GM21360 (cell line): ENCODE measurements at regions not wholly inside any gene's neighbourhood (a gene's known extent, or its start where the extent isn't known, plus 50 kb on each side); places are given as distances from the start of the nearest gene placed in this dataset.

ENCODE experiments used
- ATAC-seq: cut with Tn5 transposase; IDR thresholded peaks from one replicate; pipeline ENCODE4 v1.9.1; 2021; ENCODE audit warnings: mild to moderate bottlenecking, moderate library complexity; ENCODE audit not compliant: unreplicated experiment

DNA sequence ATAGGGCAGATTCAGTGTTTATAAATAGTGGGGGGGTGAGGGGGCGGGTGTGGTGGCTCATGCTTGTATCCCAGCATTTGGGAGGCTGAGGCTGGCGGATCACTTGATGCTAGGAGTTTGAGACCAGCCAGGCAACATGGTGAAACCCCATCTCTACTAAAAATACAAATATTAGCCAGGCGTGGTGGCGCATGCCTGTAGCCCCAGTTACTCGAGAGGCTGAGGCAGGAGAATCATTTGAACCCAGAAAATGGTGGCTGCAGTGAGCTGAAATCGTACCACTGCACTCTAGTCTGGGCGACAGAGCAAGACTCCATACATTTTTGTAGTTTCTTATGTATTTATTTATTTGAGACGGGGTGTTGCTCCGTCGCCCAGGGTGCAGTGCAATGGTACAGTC, 109.0 kb upstream of the ZNF217 start:
- no peak for ATAC-seq

DNA sequence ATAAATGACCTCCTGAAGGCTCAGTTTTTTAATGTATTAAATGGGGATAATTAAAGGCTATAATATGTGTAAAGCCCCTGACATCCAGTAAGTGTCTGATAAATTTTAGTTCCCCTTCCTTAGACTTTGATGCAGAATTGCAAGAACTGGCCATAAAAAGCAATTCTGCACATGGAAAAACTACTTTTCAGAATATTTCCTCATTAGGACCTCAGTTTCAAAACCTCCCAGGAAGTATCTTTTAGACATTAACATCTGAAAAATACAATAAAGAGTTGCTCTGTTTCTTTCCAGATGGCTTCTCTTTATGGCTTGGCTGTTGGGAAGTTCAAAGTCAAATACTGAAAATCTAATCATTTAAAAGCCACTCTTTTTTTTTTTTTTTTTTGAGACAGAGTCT, 106.3 kb upstream of the ZNF217 start:
- ATAC-seq = no peak

DNA sequence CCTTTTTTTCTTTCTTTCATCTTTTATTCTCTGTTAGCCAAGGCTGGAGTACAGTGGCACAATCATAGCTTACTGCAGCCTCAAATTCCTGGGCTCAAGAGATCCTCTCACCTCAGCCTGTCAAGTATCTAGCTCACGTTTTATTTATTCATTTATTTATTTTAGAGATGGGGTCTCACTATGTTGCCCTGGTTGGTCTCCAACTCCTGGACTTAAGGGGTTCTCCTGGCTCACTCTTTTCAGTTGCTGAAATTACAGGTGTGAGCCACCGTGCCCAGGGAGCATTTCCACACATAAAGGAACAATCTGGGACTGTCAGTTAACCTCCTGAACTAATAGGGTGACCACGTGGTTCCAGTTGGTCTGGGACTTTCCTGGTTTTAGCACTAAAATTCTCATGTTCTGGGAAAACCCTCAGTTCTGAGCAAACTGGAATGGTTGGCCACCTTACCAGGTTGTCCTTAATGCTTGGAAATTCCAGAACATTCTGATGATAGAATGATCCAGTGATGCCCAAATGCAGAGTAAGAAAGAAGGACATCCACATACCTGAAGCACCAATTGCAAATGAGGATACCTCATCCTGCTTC, 105.5 kb upstream of the ZNF217 start:
- no peak for ATAC-seq

DNA sequence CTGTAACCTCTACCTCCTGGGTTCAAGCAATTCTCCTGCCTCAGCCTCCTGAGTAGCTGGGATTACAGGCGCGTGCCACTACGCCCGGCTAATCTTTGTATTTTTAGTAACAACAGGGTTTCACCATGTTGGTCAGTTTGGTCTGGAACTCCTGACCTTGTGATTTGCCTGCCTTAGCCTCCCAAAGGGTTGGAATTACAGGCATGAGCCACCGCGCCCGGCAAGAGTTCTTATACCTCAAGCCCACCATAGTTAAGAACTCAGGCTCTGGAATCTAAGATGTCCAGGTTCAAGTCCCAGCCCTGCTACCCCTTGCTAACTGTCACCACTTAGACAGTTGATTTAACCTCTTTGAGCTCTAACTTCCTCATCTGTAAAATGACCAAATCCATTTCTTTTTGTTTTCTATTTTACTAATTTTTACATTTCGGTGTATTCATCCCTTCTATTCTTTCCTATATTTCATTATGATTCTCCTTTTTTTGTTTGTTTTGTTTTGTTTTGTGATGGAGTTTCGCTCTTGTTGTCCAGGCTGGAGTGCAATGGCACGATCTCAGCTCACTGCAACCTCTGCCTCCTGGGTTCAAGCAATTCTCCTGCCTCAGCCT, 104.8 kb upstream of the ZNF217 start:
- no peak for ATAC-seq

DNA sequence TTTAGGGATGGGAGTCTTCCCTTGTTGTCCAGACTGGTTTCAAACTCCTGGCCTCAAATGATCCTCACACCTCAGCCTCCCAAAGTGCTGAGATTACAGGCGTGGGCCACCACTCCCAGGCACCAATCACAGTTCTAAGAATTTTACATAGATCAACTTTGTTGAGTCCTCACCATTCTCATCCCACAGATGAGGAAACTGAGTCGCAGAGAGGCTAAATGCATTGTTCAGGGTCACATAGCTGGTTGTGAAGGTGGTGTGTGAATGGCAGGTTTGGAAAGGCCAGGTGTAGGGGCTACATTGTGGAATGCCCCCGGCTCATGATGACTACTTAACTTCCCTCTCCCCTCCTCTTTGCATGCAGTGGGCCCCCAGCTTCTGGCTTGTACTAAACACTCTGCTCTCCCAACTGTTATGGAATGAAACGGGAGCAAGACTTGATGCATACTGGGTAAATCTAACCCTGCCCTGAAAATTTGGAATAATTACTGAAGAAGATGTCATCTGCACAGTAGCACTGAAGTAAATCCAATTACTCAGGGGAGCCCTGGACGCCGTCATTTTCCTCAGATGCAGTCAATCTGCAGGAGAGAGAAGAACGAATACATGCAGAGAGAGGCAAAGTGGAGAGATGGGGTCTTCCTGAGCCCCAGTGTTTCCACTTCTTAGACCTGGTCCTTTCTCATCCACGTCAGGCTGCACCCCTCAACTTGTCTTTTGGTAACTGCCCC, 102.3 kb upstream of the ZNF217 start:
- no peak for ATAC-seq

DNA sequence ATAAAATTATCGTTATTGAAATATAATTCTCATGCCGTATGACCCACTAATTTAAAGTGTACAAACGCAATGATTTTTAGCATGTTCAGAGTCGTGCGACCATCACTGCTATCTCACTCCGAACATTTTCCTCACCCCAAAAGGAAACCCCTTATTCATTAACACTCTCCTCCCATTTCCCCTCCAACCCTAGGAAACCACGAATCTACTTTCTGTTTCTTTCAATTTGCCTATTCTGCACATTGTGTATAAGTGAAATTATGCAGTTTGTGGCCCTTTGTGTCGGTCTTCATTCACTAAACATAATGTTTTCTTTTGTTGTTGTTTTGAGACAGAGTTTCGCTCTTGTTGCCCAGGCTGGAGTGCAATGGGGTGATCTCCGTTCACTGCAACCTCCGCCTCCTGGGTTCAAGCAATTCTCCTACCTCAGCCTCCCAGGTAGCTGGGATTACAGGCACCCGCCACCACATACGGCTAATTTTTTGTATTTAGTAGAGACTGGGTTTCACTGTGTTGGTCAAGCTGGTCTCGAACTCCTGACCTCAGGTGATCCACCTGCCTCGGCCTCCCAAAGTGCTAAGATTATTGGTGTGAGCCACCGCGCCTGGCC, 99.7 kb upstream of the ZNF217 start:
- no peak for ATAC-seq

DNA sequence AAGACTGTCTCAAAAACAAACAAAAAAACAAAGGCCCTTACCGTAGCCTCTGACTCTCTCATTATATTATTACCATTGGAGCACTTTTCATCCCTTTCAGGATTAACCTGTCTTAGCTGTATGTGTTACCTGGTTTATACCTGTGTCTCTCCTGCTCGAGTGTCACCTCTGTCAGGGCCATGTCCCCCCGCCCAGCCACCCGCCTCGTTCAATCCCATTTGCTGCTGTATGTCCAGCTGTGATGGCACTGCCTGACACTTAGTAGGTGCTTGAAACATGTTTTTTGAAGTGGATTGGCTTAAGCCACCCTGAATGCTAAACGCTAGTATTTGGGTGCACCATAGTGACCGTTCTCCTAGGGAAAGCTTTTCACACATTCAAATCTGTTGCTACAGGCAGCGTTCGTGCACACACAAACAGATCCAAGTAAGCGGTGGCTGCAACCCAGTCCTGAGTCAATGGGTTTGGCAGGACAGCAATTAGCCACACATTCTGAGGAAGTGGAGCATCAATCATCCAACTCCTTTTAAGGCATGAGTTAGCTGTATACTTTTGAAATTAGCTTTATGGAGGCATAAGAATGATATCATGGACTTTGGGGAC, 98.9 kb upstream of the ZNF217 start:
- ATAC-seq = no peak

DNA sequence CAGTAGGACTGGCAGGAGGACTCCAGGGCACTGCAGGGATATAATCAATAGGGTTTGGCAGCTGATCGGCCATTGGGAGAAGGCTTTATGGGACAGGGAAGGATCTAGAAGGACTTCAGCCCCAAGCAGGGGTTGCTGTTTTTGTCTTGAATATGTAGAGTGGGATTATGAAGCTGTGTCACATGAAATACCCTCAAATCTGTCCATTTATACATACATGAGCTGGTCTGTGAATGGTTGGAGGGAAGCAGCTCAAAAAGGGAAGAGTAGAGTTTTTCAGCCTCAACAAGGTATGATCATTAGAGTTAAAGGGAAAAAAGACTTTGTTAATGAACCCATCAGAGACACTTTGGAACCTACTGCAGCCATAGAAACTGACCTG, 98.2 kb upstream of the ZNF217 start:
- ATAC-seq = no peak

DNA sequence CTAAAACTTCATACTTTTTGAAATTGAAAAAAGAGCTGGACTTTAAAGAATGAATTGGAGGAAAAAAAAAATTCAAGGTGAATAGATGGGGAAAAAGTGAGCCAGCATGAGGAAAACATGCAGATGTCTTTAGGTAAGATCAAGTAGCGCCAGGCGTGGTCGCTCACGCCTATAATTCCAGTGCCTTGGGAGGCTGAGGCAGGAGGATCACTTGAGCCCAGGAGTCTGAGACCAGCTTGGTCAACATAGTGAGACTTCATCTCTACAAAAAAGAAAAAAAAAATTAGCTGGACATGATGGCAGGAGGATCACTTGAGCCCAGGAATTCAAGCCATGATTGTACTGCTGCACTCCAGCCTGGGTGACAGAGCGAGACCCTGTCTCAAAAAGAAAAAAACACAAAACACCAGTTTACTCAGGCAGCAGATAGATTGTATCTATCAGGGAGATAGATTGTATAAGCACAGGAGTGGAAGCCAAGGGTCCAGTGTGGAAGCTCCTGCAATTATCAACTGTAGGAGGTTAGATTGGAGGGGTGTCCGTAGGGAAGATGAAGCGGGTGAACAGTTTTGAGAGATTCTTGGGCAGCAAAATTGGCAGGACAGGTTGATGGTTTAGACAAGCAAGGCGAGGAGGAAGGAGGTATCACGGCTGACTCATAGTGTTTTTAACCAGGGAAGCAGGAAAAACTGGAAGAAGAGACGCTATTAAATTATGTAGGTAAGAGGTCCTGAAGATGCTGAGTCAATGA, 97.6 kb upstream of the ZNF217 start:
- ATAC-seq = no peak

DNA sequence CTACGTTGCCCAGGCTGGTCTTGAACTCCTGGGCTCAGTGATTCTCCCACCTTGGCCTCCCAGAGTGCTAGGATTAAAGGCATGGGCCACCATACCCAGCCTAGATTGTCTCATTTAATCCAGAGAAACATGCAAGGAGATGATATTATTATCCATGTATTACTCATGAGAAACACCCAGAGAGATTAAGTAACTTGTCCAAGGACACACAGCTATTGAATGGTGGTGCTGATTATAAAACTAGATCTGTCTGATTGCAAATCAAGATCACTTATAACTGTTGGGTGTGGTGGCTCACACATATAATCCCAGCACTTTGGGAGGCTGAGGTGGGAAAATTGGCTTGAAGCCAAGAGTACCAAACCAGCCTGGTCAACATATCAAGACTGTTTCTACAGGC, 94.4 kb upstream of the ZNF217 start:
- ATAC-seq = no peak

DNA sequence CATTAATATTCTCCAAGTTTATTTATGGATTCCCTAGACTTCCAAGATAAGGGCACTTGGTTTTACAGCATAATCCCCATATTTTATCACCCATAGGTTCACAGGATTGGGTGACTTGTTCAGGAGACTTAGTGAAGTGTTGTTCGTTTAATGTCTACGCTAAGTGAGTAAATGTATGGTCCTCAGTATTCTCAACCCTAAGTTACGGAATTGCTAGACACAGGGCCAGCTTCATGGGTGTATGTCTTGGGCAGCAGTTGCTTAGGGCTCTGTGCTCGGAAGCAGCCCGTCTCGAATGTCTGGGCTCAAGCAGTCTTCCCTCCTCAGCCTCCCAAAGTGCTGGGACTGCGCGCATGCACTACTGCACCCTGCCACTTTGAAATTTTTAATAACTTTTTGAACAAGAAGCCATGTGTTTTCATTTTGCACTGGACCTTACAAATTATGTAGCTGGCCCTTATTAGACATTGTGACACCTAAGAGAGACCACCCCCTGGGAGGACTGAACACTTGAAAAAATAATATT, 91.5 kb upstream of the ZNF217 start:
- no peak for ATAC-seq

DNA sequence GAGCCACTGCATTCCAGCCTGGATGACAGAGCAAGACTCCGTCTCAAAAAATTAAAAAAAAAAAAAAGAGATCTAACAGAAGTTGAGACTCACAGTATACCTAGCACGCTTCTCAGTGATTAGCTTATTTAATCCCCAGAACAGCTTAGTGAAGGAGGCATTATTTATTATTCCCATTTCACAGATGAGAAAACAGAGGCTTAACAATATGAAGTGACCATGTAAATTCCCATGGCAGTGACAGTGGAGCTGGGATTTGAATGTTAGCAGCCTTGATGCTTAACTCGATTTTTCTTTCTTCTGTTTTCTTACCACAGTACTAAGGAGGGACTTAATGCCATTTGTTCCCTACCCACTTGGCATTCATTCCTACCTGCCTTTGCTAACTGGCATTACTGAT, 89.9 kb upstream of the ZNF217 start:
- ATAC-seq = no peak

DNA sequence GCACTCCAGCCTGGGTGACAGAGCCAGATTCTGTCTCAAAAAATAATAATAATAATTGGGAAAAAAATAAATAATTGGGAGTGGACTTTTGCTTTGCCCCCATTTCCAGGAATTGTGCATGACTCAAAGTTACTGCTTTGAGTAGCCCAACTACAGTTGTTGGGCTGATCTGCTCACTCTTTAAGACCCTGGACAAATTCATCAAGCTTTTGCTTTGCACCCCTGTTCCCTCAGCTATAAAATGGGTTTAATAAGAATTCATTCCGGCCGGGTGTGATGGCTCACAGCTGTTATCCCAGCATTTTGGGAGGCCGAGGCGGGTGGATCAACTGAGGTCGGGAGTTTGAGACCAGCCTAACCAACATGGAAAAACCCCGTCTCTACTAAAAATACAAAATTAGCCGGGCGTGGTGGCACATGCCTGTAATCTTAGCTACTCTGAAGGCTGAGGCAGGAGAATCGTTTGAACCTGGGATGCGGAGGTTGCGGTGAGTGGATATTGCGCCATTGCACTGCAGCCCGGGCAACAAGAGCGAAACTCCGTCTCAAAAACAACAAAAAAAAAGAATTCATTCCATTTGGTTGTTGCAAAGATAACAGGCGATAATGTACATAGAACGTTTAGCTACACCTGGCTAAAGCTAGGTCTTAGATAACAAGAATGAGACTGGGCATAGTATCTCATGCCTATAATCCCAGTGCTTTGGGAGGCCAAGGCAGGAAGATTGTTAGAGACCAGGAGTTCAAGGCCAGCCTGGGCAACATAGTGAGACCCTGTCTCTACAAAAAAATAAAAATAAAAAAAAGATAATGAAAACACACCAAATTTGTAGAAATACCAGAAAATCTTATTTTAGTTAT, 87.9 kb upstream of the ZNF217 start:
- ATAC-seq = no peak

DNA sequence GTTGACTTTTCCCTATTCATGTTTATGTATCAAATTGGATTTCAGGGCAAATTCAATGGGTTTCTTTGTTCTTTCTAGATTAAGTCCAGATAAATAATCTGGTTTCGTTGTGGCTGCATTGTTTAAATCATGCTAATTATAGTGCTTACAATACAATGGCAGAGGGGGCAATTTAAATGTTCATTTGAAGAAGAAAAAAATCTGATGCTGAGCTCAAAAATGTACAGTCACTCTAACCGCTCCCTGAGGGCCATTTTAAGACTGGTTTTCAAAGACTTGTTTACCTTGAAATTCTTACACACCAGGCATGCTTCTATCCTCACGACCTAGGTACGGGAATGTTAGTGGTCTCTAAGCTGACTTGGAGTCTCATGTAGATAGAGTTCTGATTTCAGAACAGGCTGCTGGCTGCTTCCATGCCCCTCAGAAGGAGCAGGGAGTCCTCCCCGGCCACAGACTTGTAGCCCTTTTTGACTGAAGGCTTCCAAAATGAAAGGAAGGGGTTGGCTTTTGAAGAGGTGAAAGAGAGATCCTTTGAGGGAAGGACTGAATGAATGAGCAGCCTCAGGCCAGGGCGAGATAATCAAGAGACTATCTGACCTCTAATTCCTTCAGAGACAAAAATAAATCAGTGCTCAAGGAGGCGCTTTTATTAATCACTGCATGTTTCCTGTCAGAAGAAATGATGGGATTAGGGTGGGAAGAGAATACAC, 86.1 kb upstream of the ZNF217 start:
- no peak for ATAC-seq

DNA sequence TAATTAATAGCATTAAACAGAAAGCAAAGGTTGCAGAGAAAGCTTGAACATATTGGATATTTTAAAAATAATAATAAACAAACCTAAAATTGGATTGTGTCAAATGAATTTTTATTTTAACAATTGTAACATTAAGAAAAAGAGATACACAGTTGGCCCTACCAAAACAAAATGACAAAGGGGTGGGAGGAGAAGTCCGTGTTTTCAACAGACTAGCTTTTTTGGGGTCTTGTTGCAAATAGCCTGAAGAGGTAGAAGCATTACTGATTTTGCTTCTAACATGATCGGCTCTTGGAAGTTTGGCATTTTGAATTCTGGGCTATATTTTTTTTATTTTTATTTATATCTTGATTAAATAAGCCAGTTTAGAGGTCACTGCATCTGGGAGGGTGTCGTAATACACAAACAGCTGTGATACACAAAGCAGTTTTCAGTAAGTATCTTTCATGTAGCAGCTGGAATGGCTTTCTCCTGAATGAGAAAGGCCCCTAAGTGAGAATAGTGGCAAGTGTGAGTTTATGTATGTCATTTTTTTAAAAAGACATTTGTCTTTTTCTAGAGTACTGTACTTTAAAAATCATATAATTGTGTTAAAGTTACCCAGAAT, 85.5 kb upstream of the ZNF217 start:
- no peak for ATAC-seq

DNA sequence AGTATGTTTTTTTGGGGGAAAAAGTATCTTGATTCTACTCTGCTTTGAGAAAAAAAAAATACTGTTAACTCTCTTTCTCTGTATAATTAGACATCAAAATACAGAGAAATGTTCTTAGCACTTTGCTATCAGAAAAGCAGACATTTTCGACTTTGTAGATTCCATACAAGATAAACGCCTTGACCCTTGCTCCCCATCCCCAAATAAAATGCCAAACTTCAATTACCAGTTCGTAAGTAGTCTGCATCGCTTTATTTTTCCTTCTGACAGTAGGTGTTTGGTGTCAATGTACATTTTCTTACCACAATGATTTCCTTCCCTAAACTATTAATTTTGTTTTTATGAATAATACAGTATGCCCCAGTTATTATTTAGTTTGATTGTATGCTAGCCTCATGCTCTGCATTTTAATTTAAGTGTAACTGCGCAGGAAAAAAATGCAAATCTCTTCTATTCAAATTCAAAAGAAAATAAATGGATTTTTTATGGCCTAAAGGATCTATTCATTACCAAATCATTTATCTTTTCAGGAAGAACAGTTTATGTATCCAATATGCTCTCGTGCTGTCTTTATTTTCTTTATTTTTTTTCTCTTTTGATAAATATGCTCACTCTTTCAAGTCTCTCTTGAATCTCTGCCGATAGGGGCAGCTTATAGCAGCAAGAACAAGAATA, 84.8 kb upstream of the ZNF217 start:
- ATAC-seq = no peak

DNA sequence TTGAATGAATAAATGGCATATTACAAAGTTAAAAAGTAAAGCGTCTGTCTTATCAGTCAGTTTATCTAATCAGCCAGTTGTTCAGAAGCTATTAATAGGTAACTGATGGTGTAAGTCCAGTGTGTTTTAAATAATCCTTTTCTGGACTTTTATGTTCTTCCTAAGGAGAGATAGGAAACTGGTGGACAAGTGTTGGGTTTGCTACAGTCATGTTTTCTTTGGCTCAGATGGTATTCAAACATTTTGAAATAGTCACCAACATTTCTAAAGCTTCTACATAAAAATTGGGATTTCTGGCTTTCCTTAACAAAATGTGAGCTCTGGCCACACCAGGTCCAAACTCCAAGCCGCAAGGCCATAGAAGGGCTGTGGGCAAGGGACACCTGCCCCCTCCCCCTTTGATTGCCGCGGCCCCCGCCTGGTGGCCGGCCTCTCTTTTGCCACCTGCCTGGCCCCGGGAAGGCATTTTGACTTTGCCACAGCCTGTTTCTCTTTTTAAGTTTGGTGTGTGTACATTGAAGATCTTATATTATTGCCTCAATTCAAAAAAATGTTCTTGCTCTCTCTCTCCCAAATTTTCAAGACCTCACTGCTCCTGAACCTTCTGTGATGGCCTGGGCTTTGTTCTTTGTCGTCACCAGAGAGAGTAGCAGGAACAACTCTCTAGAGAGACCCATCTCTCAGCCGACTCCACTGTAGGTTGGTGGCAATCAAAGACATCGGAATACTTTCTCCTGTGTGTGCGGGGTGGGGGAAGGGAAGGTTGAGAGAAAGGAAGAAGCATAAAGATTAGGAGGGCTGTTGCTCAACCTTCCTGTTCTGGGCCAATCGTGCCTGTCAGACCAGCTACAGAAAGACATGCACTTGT, 84.0 kb upstream of the ZNF217 start:
- ATAC-seq = no peak
